ENCODE measurements at regions not wholly inside any gene's neighbourhood (a gene's known extent, or its start where the extent isn't known, plus 50 kb on each side); places are given as distances from the start of the nearest gene placed in this dataset.

GRCh38 chr3:182242489-182242942, 530.8 kb downstream of the SOX2 start:
- TF ChIP-seq CTCF (IDR thresholded peaks at IDR 0.05; ENCODE audit: low read depth, low read length, poor library complexity, severe bottlenecking) (no peak), EZH2phosphoT487 (IDR thresholded peaks at IDR 0.05; ENCODE audit: borderline replicate concordance, low read length) (no peak)
